Esophagus squamous epithelium (tissue), 5 donors: ENCODE measurements at regions not wholly inside any gene's neighbourhood (a gene's known extent, or its start where the extent isn't known, plus 50 kb on each side); places are given as distances from the start of the nearest gene placed in this dataset.

Experiments used
- DNase-seq: peaks from one replicate; lab custom pipeline; 2025; lab: John Stamatoyannopoulos, UW
- H3K27ac ChIP-seq, 4 donors: fragments of 200-600 bp; sonication (generic); one replicate each; pipeline ENCODE4 v1.5.1; 2016 to 2019; ENCODE audit warnings: mild to moderate bottlenecking in 1 of 4
- H3K27me3 ChIP-seq, 4 donors: fragments of 200-600 bp; sonication (generic); 1 replicate in 3 of 4; 2 replicates in 1 of 4; pipeline versions ENCODE4 v1.5.1 to v1.6.0; 2017 to 2021; ENCODE audit warnings: antibody characterized with exemption in 1 of 4
- H3K36me3 ChIP-seq, 3 donors: fragments of 200-600 bp; sonication (generic); one replicate each; pipeline ENCODE4 v1.5.1; 2016 to 2019
- H3K4me1 ChIP-seq, 3 donors: fragments of 200-600 bp; sonication (generic); one replicate each; pipeline ENCODE4 v1.5.1; 2017 to 2019
- H3K4me3 ChIP-seq, 4 donors: fragments of 200-600 bp; sonication (generic); 1 replicate in 3 of 4; 2 replicates in 1 of 4; pipeline ENCODE4 v1.5.1; 2016 to 2019; ENCODE audit warnings: mild to moderate bottlenecking in 2 of 4, moderate library complexity in 1 of 4
- H3K9me3 ChIP-seq, 3 donors: fragments of 200-600 bp; sonication (generic); one replicate each; pipeline ENCODE4 v1.5.1; 2016 to 2019
- CTCF ChIP-seq, 6 experiments: fragments of 450-650 bp in 4 of 6; fragments of 200-600 bp in 2 of 6; sonication (generic) in 2 of 6; IDR thresholded peaks; one replicate each; pipeline ENCODE4 v1.5.1; 2016 to 2019; ENCODE audit warnings: antibody characterized with exemption in 6 of 6, mild to moderate bottlenecking in 4 of 6, moderate library complexity in 4 of 6
- POLR2A ChIP-seq, 4 donors: fragments of 450-650 bp; IDR thresholded peaks; one replicate each; pipeline ENCODE4 v1.6.1; 2017; ENCODE audit warnings: antibody characterized with exemption in 4 of 4, mild to moderate bottlenecking in 4 of 4, moderate library complexity in 3 of 4
- WGBS, 2 donors: methylation state at CpG; one replicate each; pipeline ENCODE4 v1.1.5; 2018; 5-methylcytosine and 5-hydroxymethylcytosine counted together
- intact Hi-C: fragments of 100-400 bp; cut with DNase I; formaldehyde crosslinking; loops from one replicate; pipeline ENCODE4 v1.15.0; 2022
- donor health status: DM: yes; HTN: yes; CAD: no.

GRCh38 chr14:89660166-89660565 is 243.1 kb upstream of the FOXN3 start:
- no peaks in the 10 kb centered on the region for H3K36me3 ChIP-seq
- no peaks in the 10 kb centered on the region for H3K27me3 ChIP-seq
- WGBS, 2 donors: 30 to 41% methylated on average over 5 of the region's 5 CpGs
- H3K27ac ChIP-seq: no peak overlapping the region
- no peak for DNase-seq
- no peak for TF ChIP-seq CTCF (IDR thresholded peaks at IDR 0.05)
- no peak for TF ChIP-seq POLR2A (IDR thresholded peaks at IDR 0.05)
- intact Hi-C loops: no loop called here
- no peaks in the 10 kb centered on the region for H3K9me3 ChIP-seq
- no peak overlapping the region for H3K4me3 ChIP-seq
- peaks cover 0 to 14% (median 0%) of the 10 kb centered on the region in 3 donors for H3K4me1 ChIP-seq

DNA sequence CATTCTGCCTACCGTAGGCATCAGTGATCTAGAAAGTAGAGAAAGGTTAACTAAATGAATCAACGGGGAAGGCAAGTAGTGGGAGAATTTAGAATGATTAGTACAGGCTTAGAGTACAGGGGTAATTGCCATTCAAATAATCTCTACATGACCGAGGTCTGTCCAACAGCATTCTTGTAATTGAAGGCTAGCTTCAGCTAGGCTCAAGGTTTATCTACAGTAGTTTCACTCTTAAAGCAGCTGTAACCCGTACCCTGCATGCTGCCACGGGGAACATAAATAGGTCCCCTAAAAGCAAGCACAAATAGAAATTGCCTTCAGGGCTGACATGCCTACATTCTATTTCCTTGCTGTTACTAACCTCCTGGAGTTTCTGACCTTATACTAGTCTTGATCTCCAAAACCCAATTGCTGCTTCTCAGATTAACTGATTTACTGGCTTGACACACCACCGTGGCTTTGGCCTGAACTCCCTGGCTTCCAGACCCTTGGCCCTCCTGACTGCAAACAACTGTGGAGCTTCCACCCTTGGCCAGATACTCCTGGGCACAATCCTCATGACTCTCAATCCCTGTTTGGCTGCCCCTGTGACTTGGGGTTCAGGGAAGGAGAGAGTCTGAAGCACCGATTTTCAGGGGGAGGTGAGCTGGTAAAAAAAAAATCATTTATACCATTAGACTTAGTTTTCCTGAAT is 242.1 kb upstream of the FOXN3 start:
- no peak for TF ChIP-seq CTCF (IDR thresholded peaks at IDR 0.05)
- TF ChIP-seq POLR2A (IDR thresholded peaks at IDR 0.05): no peak
- Histone ChIP-seq H3K4me1 (peaks cover 0 to 14% (median 0%) of the 10 kb centered on the region in 3 donors), H3K4me3 (no peak overlapping the region), H3K27me3 (no peaks in the 10 kb centered on the region), H3K9me3 (no peaks in the 10 kb centered on the region), H3K36me3 (no peaks in the 10 kb centered on the region), H3K27ac (no peak overlapping the region)
- WGBS, 2 donors: 64 to 76% methylated on average over 6 of the region's 7 CpGs
- intact Hi-C loops: no loop called here
- no peak for DNase-seq

- Histone ChIP-seq H3K4me1 (peaks cover 0 to 14% (median 0%) of the 10 kb centered on the region in 3 donors), H3K9me3 (no peaks in the 10 kb centered on the region), H3K27ac (no peak overlapping the region), H3K36me3 (no peaks in the 10 kb centered on the region), H3K4me3 (no peak overlapping the region), H3K27me3 (no peaks in the 10 kb centered on the region)
- intact Hi-C loops: no loop called here
- 100% methylated on average over 1 of the region's 1 CpG for WGBS, 2 donors
- DNase-seq: no peak
- no peak for TF ChIP-seq POLR2A (IDR thresholded peaks at IDR 0.05)
- no peak for TF ChIP-seq CTCF (IDR thresholded peaks at IDR 0.05)
Measured at GRCh38 chr14:89657014-89657413, 240.0 kb upstream of the FOXN3 start.

DNA sequence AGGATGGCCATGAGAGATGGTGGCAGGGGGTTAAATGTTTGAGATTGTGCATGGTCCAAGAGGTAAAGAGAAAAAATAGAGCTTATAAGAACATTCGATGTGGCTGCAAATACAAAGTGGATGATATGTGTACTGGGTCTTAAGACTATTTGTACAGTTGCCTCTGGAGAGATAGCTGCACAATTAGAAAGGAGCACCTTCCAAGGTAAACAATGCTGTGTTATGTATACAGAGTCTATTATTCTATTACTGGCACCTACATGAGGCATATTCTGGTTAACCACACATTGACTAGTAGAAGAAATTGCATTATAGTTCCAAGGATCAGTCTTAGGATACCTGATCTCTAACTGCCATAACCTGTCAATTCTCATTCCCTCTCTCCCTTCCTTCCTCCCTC is 238.0 kb upstream of the FOXN3 start:
- WGBS, 2 donors: 36 to 37% methylated on average over 1 of the region's 1 CpG
- intact Hi-C loops: no loop called here
- DNase-seq: no peak
- peaks cover 0 to 8% (median 0%) of the 10 kb centered on the region in 3 donors for H3K4me1 ChIP-seq
- TF ChIP-seq CTCF (IDR thresholded peaks at IDR 0.05): no peak
- TF ChIP-seq POLR2A (IDR thresholded peaks at IDR 0.05): no peak
- H3K36me3 ChIP-seq: no peaks in the 10 kb centered on the region
- no peak overlapping the region for H3K4me3 ChIP-seq
- no peaks in the 10 kb centered on the region for H3K27me3 ChIP-seq
- no peaks in the 10 kb centered on the region for H3K9me3 ChIP-seq
- H3K27ac ChIP-seq: no peak overlapping the region

GRCh38 chr14:89652352-89652751 is 235.3 kb upstream of the FOXN3 start:
- intact Hi-C loops: no loop called here
- TF ChIP-seq POLR2A (IDR thresholded peaks at IDR 0.05) (no peak), CTCF (IDR thresholded peaks at IDR 0.05) (no peak)
- H3K4me1 ChIP-seq: no peaks in the 10 kb centered on the region
- 88 to 92% methylated on average over 4 of the region's 4 CpGs for WGBS, 2 donors
- DNase-seq: no peak
- H3K27me3 ChIP-seq: no peaks in the 10 kb centered on the region
- no peak overlapping the region for H3K4me3 ChIP-seq
- H3K36me3 ChIP-seq: no peaks in the 10 kb centered on the region
- H3K9me3 ChIP-seq: no peaks in the 10 kb centered on the region
- H3K27ac ChIP-seq: no peak overlapping the region
